HG02642 (cell line): ENCODE measurements at regions not wholly inside any gene's neighbourhood (a gene's known extent, or its start where the extent isn't known, plus 50 kb on each side); places are given as distances from the start of the nearest gene placed in this dataset.
"Not testable (repeated sequence)": the region's sequence is repeated elsewhere in the genome, so short reads cannot be mapped to it uniquely, and the experiment has no call there.

Experiments used
- ATAC-seq: cut with Tn5 transposase; IDR thresholded peaks from one replicate; pipeline ENCODE4 v1.9.1; 2021; ENCODE audit warnings: mild to moderate bottlenecking; ENCODE audit not compliant: unreplicated experiment, poor library complexity

- no peak for ATAC-seq
Measured at GRCh38 chr9:90499761-90500160, 142.9 kb downstream of the DIRAS2 start.

- no peak for ATAC-seq
Measured at GRCh38 chr9:90502134-90502533, 140.5 kb downstream of the DIRAS2 start.

GRCh38 chr9:90504486-90504885, 138.1 kb downstream of the DIRAS2 start:
- no peak for ATAC-seq

GRCh38 chr9:90505695-90506094, 136.9 kb downstream of the DIRAS2 start:
- no peak for ATAC-seq

- not testable (repeated sequence) for ATAC-seq
Measured at GRCh38 chr9:90506402-90506801, 136.2 kb downstream of the DIRAS2 start.

GRCh38 chr9:90507621-90508020, 135.0 kb downstream of the DIRAS2 start:
- ATAC-seq: no peak

- ATAC-seq: no peak
Measured at GRCh38 chr9:90508940-90509339, 133.7 kb downstream of the DIRAS2 start.

- ATAC-seq: no peak
Measured at GRCh38 chr9:90511711-90512110, 130.9 kb downstream of the DIRAS2 start.

GRCh38 chr9:90514877-90515276, 127.7 kb downstream of the DIRAS2 start:
- ATAC-seq: no peak

GRCh38 chr9:90515510-90515909, 127.1 kb downstream of the DIRAS2 start:
- no peak for ATAC-seq

- no peak for ATAC-seq
Measured at GRCh38 chr9:90517103-90517502, 125.5 kb downstream of the DIRAS2 start.

- no peak for ATAC-seq
Measured at GRCh38 chr9:90521811-90522570, 120.6 kb downstream of the DIRAS2 start.

GRCh38 chr9:90523958-90524357, 118.7 kb downstream of the DIRAS2 start:
- no peak for ATAC-seq

GRCh38 chr9:90526386-90526785, 116.2 kb downstream of the DIRAS2 start:
- no peak for ATAC-seq

GRCh38 chr9:90536094-90536493, 106.5 kb downstream of the DIRAS2 start:
- not testable (repeated sequence) for ATAC-seq

- no peak for ATAC-seq
Measured at GRCh38 chr9:90538566-90538965, 104.1 kb downstream of the DIRAS2 start.

GRCh38 chr9:90539286-90539685, 103.3 kb downstream of the DIRAS2 start:
- ATAC-seq: no peak

GRCh38 chr9:90540734-90541133, 101.9 kb downstream of the DIRAS2 start:
- no peak for ATAC-seq

GRCh38 chr9:90544488-90544887, 98.1 kb downstream of the DIRAS2 start:
- no peak for ATAC-seq

GRCh38 chr9:90546200-90546599, 96.4 kb downstream of the DIRAS2 start:
- no peak for ATAC-seq

GRCh38 chr9:90547896-90548295, 94.7 kb downstream of the DIRAS2 start:
- ATAC-seq: no peak

GRCh38 chr9:90552317-90552716, 90.3 kb downstream of the DIRAS2 start:
- ATAC-seq: peak; percentile 95
